ENCODE measurements at regions not wholly inside any gene's neighbourhood (a gene's known extent, or its start where the extent isn't known, plus 50 kb on each side); places are given as distances from the start of the nearest gene placed in this dataset.

- DNase-seq: no peak
These were observed 157.5 kb upstream of the ID2 start for GRCh38 chr2:8524388-8524787.

DNA sequence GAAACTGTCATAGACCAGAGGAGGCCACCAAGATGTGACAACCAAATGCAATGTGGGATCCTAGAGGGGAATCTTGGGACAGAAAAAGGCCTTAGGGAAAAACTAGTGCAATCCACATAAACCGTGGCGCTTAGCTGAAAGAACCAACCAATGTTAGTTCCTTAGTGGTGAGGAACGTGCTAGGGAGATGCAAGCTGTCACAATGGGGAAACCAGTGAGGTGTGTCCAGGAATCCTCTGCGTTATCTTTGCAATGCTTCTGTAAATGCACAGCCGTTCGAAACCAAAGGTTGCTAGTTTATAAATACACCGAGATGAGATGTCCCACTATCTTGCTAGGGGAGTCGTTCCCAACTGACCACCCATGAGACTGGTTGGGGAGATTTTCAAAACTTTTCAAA is 157.0 kb upstream of the ID2 start:
- DNase-seq: no peak

DNA sequence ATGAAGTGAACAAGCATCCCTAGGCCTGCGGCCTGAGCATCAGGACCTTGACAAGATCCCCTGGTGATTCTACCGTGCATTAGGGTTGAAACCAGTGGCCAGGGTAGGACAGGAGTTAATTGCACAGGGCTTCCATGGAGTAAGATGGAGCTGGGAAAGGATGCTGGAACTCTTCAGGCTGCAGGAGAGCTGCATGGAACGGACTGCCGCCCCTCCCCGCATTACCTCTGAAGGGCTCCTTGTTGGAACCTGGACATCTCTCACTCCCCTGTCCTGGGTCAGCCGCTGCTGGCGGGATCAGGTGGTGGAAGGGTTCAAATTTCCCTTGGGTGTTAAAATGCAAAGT is 156.6 kb upstream of the ID2 start:
- DNase-seq: no peak

DNA sequence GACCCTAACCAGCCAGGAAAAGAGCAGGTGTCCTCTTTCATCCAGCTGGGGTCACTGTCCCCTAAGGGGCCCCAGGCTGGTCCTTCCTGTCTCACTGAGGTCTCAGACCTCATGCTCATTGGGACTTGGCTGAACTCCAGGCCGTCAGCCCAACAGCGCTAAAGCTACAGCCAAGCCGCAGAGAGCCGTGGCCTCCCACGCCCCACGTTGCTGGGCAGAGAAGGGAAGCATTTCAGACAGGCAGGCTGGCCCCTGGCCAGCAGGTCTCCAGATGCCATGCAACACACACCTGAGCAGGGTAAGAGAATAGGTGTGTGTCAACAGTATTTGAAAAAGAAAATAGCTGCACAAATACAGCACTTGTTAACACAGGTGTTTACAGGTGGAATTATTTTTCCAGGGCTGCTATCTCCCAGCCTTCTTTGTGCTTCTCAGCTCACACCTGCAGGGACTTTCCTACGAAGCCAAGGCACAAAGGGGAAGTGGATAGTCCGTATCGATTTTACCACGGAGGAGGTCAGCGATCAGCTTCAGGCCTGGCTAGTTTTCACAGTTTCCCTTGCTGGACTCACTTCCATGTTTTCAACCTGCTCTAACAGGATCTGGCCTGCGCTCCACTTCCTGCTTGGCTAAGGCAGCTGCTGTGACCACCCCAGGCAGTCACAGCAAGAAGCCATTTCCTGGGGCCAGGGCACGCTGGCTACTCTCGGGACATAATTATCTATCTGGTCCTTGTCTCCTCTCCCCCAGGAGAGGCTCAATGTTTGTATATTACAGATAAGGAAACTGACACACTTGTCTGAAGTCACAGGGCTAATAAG is 156.1 kb upstream of the ID2 start:
- no peak for DNase-seq

DNA sequence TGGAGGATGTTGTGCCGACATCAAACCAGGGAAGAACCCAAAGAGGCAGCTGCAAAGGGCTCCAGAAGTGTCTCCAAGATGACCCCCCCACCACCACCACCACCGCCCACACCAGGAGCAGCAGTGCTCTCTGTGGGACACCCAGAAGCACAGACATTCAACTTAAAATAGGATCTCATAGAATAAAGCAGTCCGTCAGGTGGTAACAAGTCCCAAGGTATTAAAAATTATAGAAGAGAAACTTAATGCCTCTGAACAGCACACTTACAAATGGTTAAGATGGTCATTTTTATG is 155.5 kb upstream of the ID2 start:
- DNase-seq: no peak

DNA sequence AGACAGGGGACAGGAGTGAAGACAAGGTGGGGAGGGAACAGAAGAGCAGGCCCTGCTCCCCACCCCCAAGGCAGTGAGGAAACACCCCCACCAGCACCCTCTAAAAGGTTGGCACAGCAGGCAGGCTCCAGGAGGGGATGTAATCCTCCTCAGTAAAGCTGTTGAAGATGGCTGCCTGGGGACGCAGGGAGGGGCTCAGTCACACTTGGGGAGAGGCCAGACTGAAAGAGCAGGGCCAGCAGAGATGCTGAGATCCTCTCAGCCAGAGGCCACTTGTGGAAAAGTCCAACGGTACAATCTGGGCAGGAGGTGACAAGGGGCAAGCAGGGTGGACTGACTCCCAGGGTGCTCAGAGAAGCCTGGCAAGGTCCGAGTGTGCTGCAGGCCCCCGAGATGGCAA is 154.8 kb upstream of the ID2 start:
- no peak for DNase-seq

- DNase-seq: no peak
These were observed 154.2 kb upstream of the ID2 start for GRCh38 chr2:8527676-8528075.

DNA sequence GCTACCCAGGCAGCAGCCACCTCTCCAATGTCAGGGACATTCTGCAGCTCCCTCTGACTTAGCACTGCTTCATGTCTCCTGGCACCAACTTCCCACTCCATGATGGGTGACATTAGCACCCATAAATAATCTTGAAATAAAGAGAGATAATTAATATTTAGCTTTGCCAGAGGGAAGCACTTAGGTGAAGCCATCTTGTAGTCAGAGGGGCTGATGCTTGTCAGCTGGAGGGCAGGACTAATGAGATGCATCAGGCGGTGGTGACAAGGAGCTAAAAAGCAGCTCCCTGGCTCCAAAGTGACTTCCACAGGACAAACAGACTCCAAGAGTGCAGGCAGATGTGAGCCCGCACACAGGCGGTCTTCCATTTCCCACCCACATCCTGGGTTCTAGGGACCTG is 153.0 kb upstream of the ID2 start:
- DNase-seq: no peak

DNA sequence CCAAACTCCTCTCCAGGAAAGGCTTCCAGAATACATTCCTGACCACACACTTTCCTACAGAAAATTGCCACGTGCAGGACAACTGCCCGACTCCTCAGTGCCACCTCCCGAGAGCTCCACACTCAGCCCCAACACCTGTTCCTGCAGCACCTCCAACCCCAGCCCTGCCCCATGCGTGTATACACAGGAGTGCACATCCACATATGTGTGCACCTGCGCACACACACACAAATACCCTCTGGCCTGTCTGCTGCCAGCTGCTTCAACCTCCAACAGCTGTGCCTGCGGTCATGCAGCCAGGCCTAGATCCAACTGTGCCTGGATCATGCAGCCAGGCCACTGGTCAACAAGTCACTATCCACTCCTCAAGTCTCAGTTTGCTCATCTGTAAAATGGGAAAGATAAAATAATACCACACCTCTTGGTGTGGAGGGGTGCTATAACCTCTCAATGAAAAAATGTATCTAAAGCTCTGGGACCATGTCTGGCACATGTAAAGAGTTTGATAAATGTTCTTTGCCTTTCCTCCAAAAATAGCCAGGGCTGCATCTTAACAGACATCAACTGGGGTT is 152.1 kb upstream of the ID2 start:
- DNase-seq: no peak

- DNase-seq: no peak
These were observed 150.4 kb upstream of the ID2 start for GRCh38 chr2:8531481-8531880.

DNA sequence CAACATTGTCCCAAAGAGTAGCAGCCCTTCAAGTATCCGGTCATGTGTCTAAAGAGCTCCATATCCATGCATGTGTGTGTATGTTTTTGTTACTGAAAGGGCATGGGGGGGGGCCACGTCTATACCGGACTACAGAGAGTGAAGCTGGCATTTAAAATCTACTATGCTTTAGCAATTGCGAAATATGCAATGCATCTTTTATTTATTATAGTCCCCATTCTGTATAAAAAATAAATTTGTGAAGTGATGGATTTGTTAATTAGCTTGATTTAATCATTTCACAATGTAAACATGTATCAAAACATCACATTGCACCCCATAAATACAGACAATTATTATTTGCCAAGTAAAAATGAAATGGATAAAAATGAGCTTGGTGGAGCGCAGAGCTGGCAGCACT is 149.4 kb upstream of the ID2 start:
- DNase-seq: no peak

DNA sequence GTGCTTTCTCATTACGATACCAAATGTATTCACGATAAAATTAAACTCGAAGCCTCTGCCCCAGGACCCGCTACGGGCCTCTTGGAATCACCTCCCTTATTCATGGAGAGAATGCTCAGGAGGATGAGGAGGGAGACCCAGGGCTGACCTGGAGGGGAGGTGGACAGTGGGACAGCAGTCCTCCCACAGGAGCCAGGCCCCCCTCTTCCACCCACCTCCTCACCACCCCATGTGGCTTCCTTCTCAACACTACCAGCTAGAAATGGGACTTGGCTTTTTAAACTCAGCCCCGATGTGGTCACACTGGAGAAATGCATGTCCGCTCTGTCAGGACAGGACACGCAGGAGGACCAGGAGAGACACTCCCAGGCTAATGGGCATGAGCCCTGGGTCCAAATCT is 147.9 kb upstream of the ID2 start:
- no peak for DNase-seq

DNA sequence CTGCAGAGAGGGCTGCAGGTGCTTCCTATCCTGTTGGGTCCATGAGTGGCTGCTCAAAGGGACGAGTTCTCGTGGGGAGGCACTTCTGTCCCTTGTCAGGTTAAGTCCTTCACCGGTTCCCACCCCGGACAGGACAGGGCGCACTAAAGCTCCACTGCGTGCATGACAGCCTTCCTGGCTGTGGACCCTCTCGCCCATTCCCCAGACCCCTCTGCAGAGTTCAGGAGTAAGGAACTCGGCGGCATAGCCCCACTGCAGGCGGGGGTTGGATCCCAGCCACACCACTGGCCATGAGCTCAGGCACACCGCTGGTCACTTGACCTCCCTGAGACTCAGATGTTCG is 147.5 kb upstream of the ID2 start:
- DNase-seq: no peak

DNA sequence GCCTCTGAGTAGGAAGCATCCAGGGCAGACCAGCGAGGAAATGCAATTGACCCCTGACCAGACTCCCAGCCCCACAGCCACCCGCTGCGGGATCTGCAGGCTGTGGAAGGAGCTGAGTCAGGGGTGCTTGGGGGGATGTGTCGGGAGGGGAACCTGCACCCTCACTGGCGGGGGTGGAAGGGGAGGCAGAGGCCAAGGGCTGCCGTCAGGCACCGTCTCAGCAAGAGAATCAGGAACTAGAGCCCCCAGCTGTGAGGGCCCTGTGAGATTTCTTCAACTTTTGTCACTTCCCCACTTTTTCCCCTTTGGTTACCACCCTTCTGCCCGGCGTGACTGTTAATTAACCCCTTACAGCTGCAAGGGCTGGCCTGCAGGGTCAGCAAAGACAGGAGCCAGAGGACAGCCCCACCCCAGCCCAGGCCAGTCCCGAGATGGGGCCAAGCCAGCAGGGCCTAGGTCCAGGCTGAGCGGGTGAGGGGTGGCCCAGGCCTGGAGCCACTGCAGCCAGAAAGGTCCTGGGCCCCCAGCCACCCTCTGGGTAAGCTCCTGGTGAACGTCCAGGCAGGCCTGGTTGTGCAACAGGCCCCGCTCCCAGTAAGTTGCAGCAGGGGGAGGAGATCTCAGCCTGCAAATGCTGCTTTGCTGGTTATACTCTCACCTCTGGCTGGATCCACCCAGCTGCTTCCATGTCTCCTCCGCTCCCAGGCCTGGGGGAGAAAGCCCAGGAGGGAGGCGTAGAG is 147.0 kb upstream of the ID2 start:
- no peak for DNase-seq

DNA sequence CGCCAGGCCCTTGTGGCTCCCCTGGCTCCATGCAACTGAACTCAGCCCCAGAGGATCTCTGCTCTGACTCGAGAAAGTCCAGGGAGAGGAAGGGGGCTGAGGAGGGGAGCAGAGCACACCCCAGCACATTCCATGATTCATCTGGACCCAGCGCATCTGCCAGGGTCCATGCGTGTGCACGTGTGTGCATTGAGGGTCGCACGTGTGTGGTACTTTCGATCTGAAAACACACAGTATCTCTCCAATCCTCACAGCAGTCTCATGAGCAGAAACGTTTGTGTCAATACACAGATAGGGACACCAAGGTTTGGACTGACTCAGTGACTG is 146.4 kb upstream of the ID2 start:
- no peak for DNase-seq

- DNase-seq: no peak
These were observed 145.8 kb upstream of the ID2 start for GRCh38 chr2:8535821-8536685.

GRCh38 chr2:8536686-8537561 is 144.9 kb upstream of the ID2 start:
- no peak for DNase-seq

GRCh38 chr2:8537562-8538155 is 144.2 kb upstream of the ID2 start:
- no peak for DNase-seq

GRCh38 chr2:8538531-8538930 is 143.3 kb upstream of the ID2 start:
- no peak for DNase-seq

DNA sequence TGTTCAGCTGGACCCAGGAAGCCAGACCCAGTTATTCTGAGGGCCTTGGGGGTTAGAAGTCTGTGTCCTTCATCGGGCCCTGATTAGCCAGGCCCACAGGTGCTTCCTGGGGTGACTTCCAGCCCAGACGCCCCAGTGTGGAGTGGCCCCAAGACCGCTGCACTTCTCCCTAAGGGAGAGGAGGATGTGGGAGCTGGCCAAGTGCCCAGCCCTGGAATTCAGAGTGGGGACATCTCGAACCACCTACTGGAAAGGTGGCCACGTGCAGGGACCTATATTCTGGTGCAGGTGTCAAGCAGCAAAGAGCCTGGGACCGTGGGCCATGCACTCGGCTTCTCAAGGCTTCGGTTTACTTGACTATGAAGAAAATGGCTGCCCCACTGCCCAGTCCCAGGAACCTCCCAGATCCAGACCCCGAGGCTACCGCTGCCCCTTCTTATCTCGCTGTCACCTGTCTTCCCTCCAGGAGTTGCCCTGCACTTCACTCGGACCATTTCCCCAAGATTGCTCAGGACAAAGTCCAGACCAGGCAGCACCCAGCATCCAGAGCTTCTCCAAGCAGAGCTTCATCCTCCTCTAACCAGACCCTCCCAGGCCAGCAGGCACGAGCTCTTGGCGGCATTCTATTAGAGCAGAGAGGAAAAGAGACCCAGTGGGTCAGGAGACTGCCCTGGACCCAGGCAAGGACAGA is 142.8 kb upstream of the ID2 start:
- no peak for DNase-seq

GRCh38 chr2:8539743-8540551 is 141.9 kb upstream of the ID2 start:
- no peak for DNase-seq
